GM10266 (cell line): ENCODE measurements at regions not wholly inside any gene's neighbourhood (a gene's known extent, or its start where the extent isn't known, plus 50 kb on each side); places are given as distances from the start of the nearest gene placed in this dataset.

Source experiments
- DNase-seq: peaks from one replicate; pipeline ENCODE4 v3.0.0; 2012; ENCODE audit errors: extremely low spot score
- CTCF ChIP-seq: IDR thresholded peaks from 2 replicates; pipeline ENCODE4 v1.5.1; 2012; ENCODE audit warnings: mild to moderate bottlenecking, low read depth; ENCODE audit not compliant: control insufficient read depth, insufficient read depth; ENCODE audit errors: missing control alignments

GRCh38 chrX:137278825-137279224 lies 245.0 kb upstream of the GPR101 start:
- TF ChIP-seq CTCF, result no peak
- no peak for DNase-seq

GRCh38 chrX:137263374-137263773 lies 229.6 kb upstream of the GPR101 start:
- DNase-seq, result no peak
- TF ChIP-seq CTCF, result no peak

- DNase-seq, result no peak
- TF ChIP-seq CTCF, result no peak
These were observed 211.4 kb upstream of the GPR101 start for GRCh38 chrX:137245183-137245582.

- TF ChIP-seq CTCF, result no peak
- DNase-seq, result no peak
These were observed 203.0 kb upstream of the GPR101 start for GRCh38 chrX:137236837-137237236.

- no peak for DNase-seq
- TF ChIP-seq CTCF, result no peak
These were observed 201.0 kb upstream of the GPR101 start for GRCh38 chrX:137234651-137235402.

- no peak for TF ChIP-seq CTCF
These were observed 199.7 kb upstream of the GPR101 start for GRCh38 chrX:137233478-137233877.

GRCh38 chrX:137227151-137227550 lies 193.4 kb upstream of the GPR101 start:
- DNase-seq, result no peak
- TF ChIP-seq CTCF, result no peak

More at GRCh38 chrX:137233478-137233877, 199.7 kb upstream of the GPR101 start:
- no peak for DNase-seq
